ENCODE measurements at regions not wholly inside any gene's neighbourhood (a gene's known extent, or its start where the extent isn't known, plus 50 kb on each side); places are given as distances from the start of the nearest gene placed in this dataset.

- ChIA-PET POLR2A (no interaction called here), CTCF (no interaction called here)
- Histone ChIP-seq H3K27ac (ENCODE audit: low read depth in 2 of 2, low read length in 1 of 2) (no peak overlapping the region), H3K4me2 (no peak overlapping the region), H3K9ac (no peak overlapping the region), H3K4me1 (ENCODE audit: control insufficient read depth in 1 of 2, insufficient read depth in 2 of 2, low read depth in 1 of 2, low read length in 1 of 2) (no peaks in the 10 kb centered on the region), H3K9me3 (no peaks in the 10 kb centered on the region), H4K20me1 (ENCODE audit: insufficient read depth) (no peaks in the 10 kb centered on the region), H3K9me2 (no peaks in the 10 kb centered on the region), H3K36me3 (replicated peaks in 1 of 2; ENCODE audit: control insufficient read depth in 1 of 2, insufficient read depth in 2 of 2, low read length in 1 of 2) (no peaks in the 10 kb centered on the region), H3K27me3 (ENCODE audit: insufficient read depth) (no peaks in the 10 kb centered on the region), H2AFZ (ENCODE audit: low read depth) (no peak overlapping the region), H3K4me3 (ENCODE audit: low read depth in 2 of 2, low read length in 1 of 2) (no peak overlapping the region), H3K79me2 (ENCODE audit: insufficient read depth) (no peaks in the 10 kb centered on the region), H3F3A (replicated peaks; ENCODE audit: insufficient read depth) (no peaks in the 10 kb centered on the region)
- DNase-seq: no peak
- TF ChIP-seq PBX3 (IDR thresholded peaks at IDR 0.05) (no peak), MXI1 (IDR thresholded peaks at IDR 0.05; ENCODE audit: low read depth, low read length) (no peak), RAD21 (IDR thresholded peaks at IDR 0.05; ENCODE audit: low read length) (no peak), MEF2A (IDR thresholded peaks at IDR 0.05; ENCODE audit: borderline replicate concordance, low read depth) (no peak), NRF1 (IDR thresholded peaks at IDR 0.05; ENCODE audit: low read depth, low read length) (no peak), TEAD4 (IDR thresholded peaks at IDR 0.05; ENCODE audit: borderline replicate concordance, insufficient read depth) (no peak), ELF1 (IDR thresholded peaks at IDR 0.05) (no peak), SMC3 (IDR thresholded peaks at IDR 0.05; ENCODE audit: low read depth, low read length) (no peak), SIN3A (IDR thresholded peaks at IDR 0.05; ENCODE audit: borderline replicate concordance, low read depth, low read length) (no peak), CHD2 (IDR thresholded peaks at IDR 0.05; ENCODE audit: low read length, partially characterized antibody) (no peak), GABPA (IDR thresholded peaks at IDR 0.05; ENCODE audit: low read depth) (no peak), POLR2AphosphoS5 (IDR thresholded peaks at IDR 0.05; ENCODE audit: low read depth, low read length) (no peak), RXRA (IDR thresholded peaks at IDR 0.05; ENCODE audit: borderline replicate concordance, low read depth) (no peak), EZH2phosphoT487 (IDR thresholded peaks at IDR 0.05; ENCODE audit: borderline replicate concordance, low read depth) (no peak), GATA2 (CRISPR knock-in tag; IDR thresholded peaks at IDR 0.05) (no peak), RCOR1 (IDR thresholded peaks at IDR 0.05; ENCODE audit: low read length) (no peak)
- 0% methylated on average over 2 of the region's 2 CpGs for WGBS (ENCODE audit: low lambda C conversion rate)
These were observed 394.9 kb upstream of the EPHA3 start for GRCh38 chr3:88712552-88712951.

- Histone ChIP-seq H2AFZ (ENCODE audit: low read depth) (no peak overlapping the region), H3K27me3 (ENCODE audit: insufficient read depth) (no peaks in the 10 kb centered on the region), H3K4me2 (no peak overlapping the region), H3K9ac (no peak overlapping the region), H3K9me3 (no peaks in the 10 kb centered on the region), H3K36me3 (replicated peaks in 1 of 2; ENCODE audit: control insufficient read depth in 1 of 2, insufficient read depth in 2 of 2, low read length in 1 of 2) (no peaks in the 10 kb centered on the region), H3F3A (replicated peaks; ENCODE audit: insufficient read depth) (no peaks in the 10 kb centered on the region), H3K27ac (ENCODE audit: low read depth in 2 of 2, low read length in 1 of 2) (no peak overlapping the region), H3K79me2 (ENCODE audit: insufficient read depth) (no peaks in the 10 kb centered on the region), H3K4me3 (ENCODE audit: low read depth in 2 of 2, low read length in 1 of 2) (no peak overlapping the region), H4K20me1 (ENCODE audit: insufficient read depth) (no peaks in the 10 kb centered on the region), H3K9me2 (no peaks in the 10 kb centered on the region), H3K4me1 (ENCODE audit: control insufficient read depth in 1 of 2, insufficient read depth in 2 of 2, low read depth in 1 of 2, low read length in 1 of 2) (no peaks in the 10 kb centered on the region)
- WGBS (ENCODE audit: low lambda C conversion rate): 0% methylated on average over 2 of the region's 2 CpGs
- CTCF ChIA-PET: no interaction called here
- POLR2A ChIA-PET: no interaction called here
- no peak for DNase-seq
- no peak for TF ChIP-seq REST (IDR thresholded peaks at IDR 0.05; ENCODE audit: low read depth, low read length)
These were observed 394.2 kb upstream of the EPHA3 start for GRCh38 chr3:88713233-88713691.
